Neural crest cell (in vitro differentiated cells): ENCODE measurements at regions not wholly inside any gene's neighbourhood (a gene's known extent, or its start where the extent isn't known, plus 50 kb on each side); places are given as distances from the start of the nearest gene placed in this dataset.

ENCODE experiments used
- DNase-seq: peaks from one replicate; pipeline ENCODE4 v3.0.0; 2021; ENCODE audit warnings: low read depth, mixed read lengths, low spot score
- H3K27ac Mint-ChIP-seq: one replicate; pipeline ENCODE4 v1.8.0; 2021; ENCODE audit warnings: mild to moderate bottlenecking, mixed read lengths; ENCODE audit not compliant: unreplicated experiment
- H3K27me3 Mint-ChIP-seq: 2 replicates; pipeline ENCODE4 v1.8.0; 2021; ENCODE audit warnings: low read depth, mild to moderate bottlenecking, mixed read lengths
- H3K36me3 Mint-ChIP-seq: 2 replicates; pipeline ENCODE4 v1.8.0; 2021; ENCODE audit warnings: low read depth, mild to moderate bottlenecking, mixed read lengths
- H3K4me1 Mint-ChIP-seq: 2 replicates; pipeline ENCODE4 v1.8.0; 2021; ENCODE audit warnings: mixed read lengths
- H3K4me3 Mint-ChIP-seq: one replicate; pipeline ENCODE4 v1.8.0; 2021; ENCODE audit warnings: mild to moderate bottlenecking, mixed read lengths
- H3K9me3 Mint-ChIP-seq: 2 replicates; pipeline ENCODE4 v1.8.0; 2021; ENCODE audit warnings: mixed read lengths
- TF ChIP-seq, protein P1 (sequence below): fragments of 200-600 bp; sonication (generic); conservative IDR thresholded peaks from 2 replicates; pipeline ENCODE4 v1.5.0; 2021; ENCODE audit warnings: antibody characterized with exemption, mild to moderate bottlenecking

GRCh38 chr5:156241266-156241665, 85.7 kb upstream of the SGCD start:
- H3K27ac Mint-ChIP-seq = no peak overlapping the region
- peaks cover 4% of the 10 kb centered on the region for H3K27me3 Mint-ChIP-seq
- DNase-seq = no peak
- no peaks in the 10 kb centered on the region for H3K36me3 Mint-ChIP-seq
- H3K9me3 Mint-ChIP-seq = no peaks in the 10 kb centered on the region
- H3K4me3 Mint-ChIP-seq = no peak overlapping the region
- H3K4me1 Mint-ChIP-seq = no peaks in the 10 kb centered on the region
- TF ChIP-seq, protein P1, sequence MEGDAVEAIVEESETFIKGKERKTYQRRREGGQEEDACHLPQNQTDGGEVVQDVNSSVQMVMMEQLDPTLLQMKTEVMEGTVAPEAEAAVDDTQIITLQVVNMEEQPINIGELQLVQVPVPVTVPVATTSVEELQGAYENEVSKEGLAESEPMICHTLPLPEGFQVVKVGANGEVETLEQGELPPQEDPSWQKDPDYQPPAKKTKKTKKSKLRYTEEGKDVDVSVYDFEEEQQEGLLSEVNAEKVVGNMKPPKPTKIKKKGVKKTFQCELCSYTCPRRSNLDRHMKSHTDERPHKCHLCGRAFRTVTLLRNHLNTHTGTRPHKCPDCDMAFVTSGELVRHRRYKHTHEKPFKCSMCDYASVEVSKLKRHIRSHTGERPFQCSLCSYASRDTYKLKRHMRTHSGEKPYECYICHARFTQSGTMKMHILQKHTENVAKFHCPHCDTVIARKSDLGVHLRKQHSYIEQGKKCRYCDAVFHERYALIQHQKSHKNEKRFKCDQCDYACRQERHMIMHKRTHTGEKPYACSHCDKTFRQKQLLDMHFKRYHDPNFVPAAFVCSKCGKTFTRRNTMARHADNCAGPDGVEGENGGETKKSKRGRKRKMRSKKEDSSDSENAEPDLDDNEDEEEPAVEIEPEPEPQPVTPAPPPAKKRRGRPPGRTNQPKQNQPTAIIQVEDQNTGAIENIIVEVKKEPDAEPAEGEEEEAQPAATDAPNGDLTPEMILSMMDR = no peak

- no peaks in the 10 kb centered on the region for H3K9me3 Mint-ChIP-seq
- TF ChIP-seq, protein P1 = no peak
- H3K27me3 Mint-ChIP-seq = peaks cover 4% of the 10 kb centered on the region
These were observed 81.1 kb upstream of the SGCD start for GRCh38 chr5:156245895-156246294.

DNA sequence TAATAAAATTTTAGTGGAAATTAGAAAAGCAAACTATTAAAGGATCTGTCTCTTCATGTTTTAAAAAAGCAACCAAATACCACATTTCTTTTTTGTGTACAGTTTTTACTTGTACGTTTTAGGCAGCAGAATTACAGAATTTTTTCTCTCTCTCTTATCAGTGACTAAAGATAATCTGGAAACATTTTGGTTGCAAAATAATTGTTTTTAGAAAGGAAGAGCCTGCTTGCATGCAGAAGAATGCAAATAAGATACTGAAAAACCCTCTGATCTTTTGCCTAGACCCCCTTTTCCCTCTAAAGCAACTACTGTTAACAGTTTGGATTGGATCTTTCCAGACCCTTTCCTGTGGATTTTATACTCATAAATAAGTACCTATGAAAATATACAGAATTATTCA, 75.9 kb upstream of the SGCD start:
- TF ChIP-seq, protein P1 = no peak

More at GRCh38 chr5:156245895-156246294, 81.1 kb upstream of the SGCD start:
- no peak overlapping the region for H3K27ac Mint-ChIP-seq
- no peak for DNase-seq
- no peak overlapping the region for H3K4me3 Mint-ChIP-seq
- no peaks in the 10 kb centered on the region for H3K36me3 Mint-ChIP-seq
- no peaks in the 10 kb centered on the region for H3K4me1 Mint-ChIP-seq

GRCh38 chr5:156253130-156253529, 73.8 kb upstream of the SGCD start:
- TF ChIP-seq, protein P1 = no peak
- no peak for DNase-seq
- Mint-ChIP-seq H3K4me1 (no peaks in the 10 kb centered on the region), H3K4me3 (no peak overlapping the region), H3K27me3 (no peaks in the 10 kb centered on the region), H3K27ac (no peak overlapping the region), H3K36me3 (no peaks in the 10 kb centered on the region), H3K9me3 (no peaks in the 10 kb centered on the region)

More for the DNA sequence above, 75.9 kb upstream of the SGCD start:
- Mint-ChIP-seq H3K27me3 (no peaks in the 10 kb centered on the region), H3K4me3 (no peak overlapping the region), H3K9me3 (no peaks in the 10 kb centered on the region), H3K27ac (no peak overlapping the region), H3K36me3 (no peaks in the 10 kb centered on the region), H3K4me1 (no peaks in the 10 kb centered on the region)
- no peak for DNase-seq

DNA sequence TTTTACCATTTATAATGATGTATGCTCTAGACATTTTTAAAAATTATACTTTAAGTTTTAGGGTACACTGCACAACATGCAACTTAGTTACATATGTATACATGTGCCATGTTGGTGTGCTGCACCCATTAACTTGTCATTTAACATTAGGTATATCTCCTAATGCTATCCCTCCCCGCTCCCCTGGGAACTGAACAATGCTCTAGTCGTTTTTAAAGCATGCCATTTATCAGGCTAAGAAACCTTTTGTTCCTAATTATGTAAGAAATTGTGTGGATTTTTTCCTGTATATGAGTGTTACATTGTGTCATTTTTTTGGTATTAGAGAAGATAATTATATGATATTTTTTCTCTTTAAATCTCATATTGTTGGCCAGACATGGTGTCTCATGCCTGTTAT, 72.8 kb upstream of the SGCD start:
- no peaks in the 10 kb centered on the region for H3K27me3 Mint-ChIP-seq
- H3K4me3 Mint-ChIP-seq = no peak overlapping the region
- H3K27ac Mint-ChIP-seq = no peak overlapping the region
- TF ChIP-seq, protein P1 = no peak
- no peak for DNase-seq
- H3K4me1 Mint-ChIP-seq = no peaks in the 10 kb centered on the region
- no peaks in the 10 kb centered on the region for H3K9me3 Mint-ChIP-seq
- no peaks in the 10 kb centered on the region for H3K36me3 Mint-ChIP-seq

DNA sequence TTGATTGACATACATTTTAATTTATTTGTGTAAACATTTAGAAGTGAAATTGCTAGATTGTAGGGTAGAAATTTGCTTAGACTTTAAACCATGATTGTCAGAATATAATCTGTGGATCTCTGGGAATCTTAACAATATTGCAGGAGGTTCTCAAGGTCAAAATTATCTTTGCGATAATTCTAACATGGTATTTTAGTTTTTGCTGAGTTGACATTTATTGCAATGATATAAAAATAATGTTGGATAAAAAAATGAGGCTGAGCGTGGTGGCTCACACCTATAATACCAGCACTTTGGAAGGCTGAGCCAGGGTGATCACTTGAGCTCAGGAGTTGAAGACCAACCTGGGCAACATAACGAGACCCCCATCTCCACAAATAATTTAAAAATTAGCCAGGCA, 70.3 kb upstream of the SGCD start:
- no peaks in the 10 kb centered on the region for H3K36me3 Mint-ChIP-seq
- no peaks in the 10 kb centered on the region for H3K9me3 Mint-ChIP-seq
- H3K27me3 Mint-ChIP-seq = no peaks in the 10 kb centered on the region
- TF ChIP-seq, protein P1 = no peak
- H3K4me3 Mint-ChIP-seq = no peak overlapping the region
- no peak for DNase-seq
- H3K4me1 Mint-ChIP-seq = no peaks in the 10 kb centered on the region
- no peak overlapping the region for H3K27ac Mint-ChIP-seq
